Common myeloid progenitor, CD34-positive (primary cell): ENCODE measurements at regions not wholly inside any gene's neighbourhood (a gene's known extent, or its start where the extent isn't known, plus 50 kb on each side); places are given as distances from the start of the nearest gene placed in this dataset.

Source experiments
- CTCF ChIA-PET: fragments of 350-600 bp; sonication (Branson Sonifier 250); formaldehyde crosslinking; loops from one replicate; lab custom pipeline; 2021; ENCODE audit warnings: antibody characterized with exemption; lab: Charles Lee
- POLR2A ChIA-PET: fragments of 350-600 bp; sonication (Branson Sonifier 250); formaldehyde crosslinking; loops from one replicate; lab custom pipeline; 2021; ENCODE audit warnings: antibody characterized with exemption; lab: Charles Lee
- DNase-seq, 3 donors: peaks; one replicate each; pipeline versions ENCODE4 v3.0.0 to v3.0.0-alpha.2; 2013
- H3K27ac ChIP-seq, 2 experiments: 1 replicate in 1 of 2; 2 replicates in 1 of 2; pipeline ENCODE4 v1.7.0; 2013; ENCODE audit warnings: inconsistent platforms in 2 of 2, low read length in 2 of 2, mild to moderate bottlenecking in 2 of 2, low read depth in 1 of 2, moderate library complexity in 1 of 2; ENCODE audit not compliant: severe bottlenecking in 2 of 2, insufficient read depth in 1 of 2, poor library complexity in 1 of 2
- H3K27me3 ChIP-seq, 5 experiments: replicated peaks in 2 of 5; 1 replicate in 3 of 5; 2 replicates in 2 of 5; pipeline versions ENCODE4 v1.6.1 to v1.7.0; 2013; ENCODE audit warnings: low read length in 4 of 5, mild to moderate bottlenecking in 2 of 5, moderate library complexity in 2 of 5, inconsistent platforms in 1 of 5; ENCODE audit not compliant: insufficient read depth in 5 of 5, control insufficient read depth in 4 of 5
- H3K36me3 ChIP-seq, 4 experiments: 1 replicate in 2 of 4; 2 replicates in 2 of 4; pipeline versions ENCODE4 v1.6.1 to v1.7.0; 2013; ENCODE audit warnings: low read length in 3 of 4, control low read depth in 1 of 4, mild to moderate bottlenecking in 1 of 4; ENCODE audit not compliant: control insufficient read depth in 4 of 4, insufficient read depth in 4 of 4
- H3K4me1 ChIP-seq, 4 experiments: 1 replicate in 3 of 4; 2 replicates in 1 of 4; pipeline versions ENCODE4 v1.6.1 to v1.7.1; 2013; ENCODE audit warnings: low read length in 3 of 4, mild to moderate bottlenecking in 3 of 4, control low read depth in 1 of 4, inconsistent platforms in 1 of 4, moderate library complexity in 1 of 4; ENCODE audit not compliant: control insufficient read depth in 4 of 4, insufficient read depth in 4 of 4; ENCODE audit errors: control extremely low read depth in 1 of 4
- H3K4me3 ChIP-seq, 7 experiments: 1 replicate in 4 of 7; 2 replicates in 3 of 7; pipeline versions ENCODE4 v1.5.1 to v1.7.0; 2013; ENCODE audit warnings: mild to moderate bottlenecking in 7 of 7, low read length in 6 of 7, moderate library complexity in 6 of 7, inconsistent platforms in 2 of 7, low read depth in 2 of 7, control low read depth in 1 of 7; ENCODE audit not compliant: insufficient read depth in 4 of 7, control insufficient read depth in 1 of 7; ENCODE audit errors: extremely low read depth in 1 of 7
- H3K9me3 ChIP-seq, 5 experiments: 1 replicate in 4 of 5; 2 replicates in 1 of 5; pipeline versions ENCODE4 v1.6.1 to v1.7.1; 2013; ENCODE audit warnings: low read length in 4 of 5, mild to moderate bottlenecking in 2 of 5, inconsistent platforms in 1 of 5, low read depth in 1 of 5, moderate library complexity in 1 of 5; ENCODE audit not compliant: control insufficient read depth in 4 of 5, insufficient read depth in 2 of 5; ENCODE audit errors: control extremely low read depth in 1 of 5
- WGBS: methylation state at CpG from one replicate; pipeline ENCODE4 v1.1.5; 2013; ENCODE audit not compliant: insufficient coverage; 5-methylcytosine and 5-hydroxymethylcytosine counted together

DNA sequence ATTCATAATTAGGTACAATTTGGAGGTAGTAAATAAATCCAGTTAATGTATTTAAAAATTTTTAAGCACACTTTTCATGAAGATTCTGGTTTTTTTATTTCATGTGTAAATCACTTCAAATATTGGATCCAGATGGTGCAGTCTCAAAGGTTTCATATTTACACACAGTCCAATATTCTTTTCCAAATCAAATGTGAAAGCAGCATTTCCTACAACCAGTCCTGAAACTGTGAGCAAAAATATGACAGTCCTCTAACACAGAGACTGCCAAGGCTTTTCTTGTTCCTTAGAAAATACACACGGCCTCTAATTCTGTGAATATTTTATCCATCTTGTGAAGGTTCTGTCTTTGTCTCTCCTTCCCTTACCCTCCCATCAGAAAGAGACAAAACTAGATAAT is 645.9 kb downstream of the ARL4A start:
- no peaks in the 10 kb centered on the region for H3K4me1 ChIP-seq
- H3K4me3 ChIP-seq: no peak overlapping the region
- H3K27ac ChIP-seq: no peak overlapping the region
- POLR2A ChIA-PET: no interaction called here
- no peaks in the 10 kb centered on the region for H3K36me3 ChIP-seq
- CTCF ChIA-PET: no interaction called here
- H3K9me3 ChIP-seq: no peaks in the 10 kb centered on the region
- DNase-seq: no peak
- no peaks in the 10 kb centered on the region for H3K27me3 ChIP-seq
- no CpG with 5 or more reads among the region's 1 CpG for WGBS

- no peaks in the 10 kb centered on the region for H3K27me3 ChIP-seq
- 86% methylated on average over 1 of the region's 4 CpGs for WGBS
- no peak overlapping the region for H3K4me3 ChIP-seq
- CTCF ChIA-PET: no interaction called here
- H3K27ac ChIP-seq: no peak overlapping the region
- no peaks in the 10 kb centered on the region for H3K4me1 ChIP-seq
- POLR2A ChIA-PET: no interaction called here
- H3K9me3 ChIP-seq: no peaks in the 10 kb centered on the region
- no peak for DNase-seq
- no peaks in the 10 kb centered on the region for H3K36me3 ChIP-seq
These were observed 648.8 kb downstream of the ARL4A start for GRCh38 chr7:13336227-13336626.

DNA sequence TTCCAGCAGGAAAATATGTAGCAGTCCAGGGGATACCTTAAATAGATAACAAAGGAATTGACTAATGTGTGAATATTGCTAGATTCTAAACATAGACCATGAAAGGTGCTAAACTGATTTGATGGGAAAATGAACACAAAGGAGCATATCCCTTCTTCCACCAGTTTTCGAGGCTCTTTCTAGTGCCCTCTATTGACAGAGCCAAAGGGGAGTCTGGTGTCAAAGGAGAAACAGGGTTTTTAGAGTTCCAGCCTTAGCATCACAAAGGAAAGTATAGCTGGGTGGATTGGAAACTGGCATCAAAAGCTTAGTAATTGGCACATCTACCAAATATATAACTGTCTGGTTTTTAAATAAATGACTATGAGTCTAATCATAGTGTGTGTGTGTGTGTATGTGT is 636.8 kb downstream of the ETV1 start:
- H3K27me3 ChIP-seq: no peaks in the 10 kb centered on the region
- ChIA-PET CTCF (no interaction called here), POLR2A (no interaction called here)
- no peaks in the 10 kb centered on the region for H3K36me3 ChIP-seq
- H3K4me1 ChIP-seq: no peaks in the 10 kb centered on the region
- no CpG with 5 or more reads among the region's 1 CpG for WGBS
- no peaks in the 10 kb centered on the region for H3K9me3 ChIP-seq
- no peak overlapping the region for H3K4me3 ChIP-seq
- no peak overlapping the region for H3K27ac ChIP-seq
- DNase-seq: no peak

- POLR2A ChIA-PET: no interaction called here
- no peak overlapping the region for H3K4me3 ChIP-seq
- no peak overlapping the region for H3K27ac ChIP-seq
- no peaks in the 10 kb centered on the region for H3K9me3 ChIP-seq
- H3K36me3 ChIP-seq: no peaks in the 10 kb centered on the region
- no peaks in the 10 kb centered on the region for H3K27me3 ChIP-seq
- WGBS: 95% methylated on average over 9 of the region's 10 CpGs
- no peak for DNase-seq
- CTCF ChIA-PET: no interaction called here
- no peaks in the 10 kb centered on the region for H3K4me1 ChIP-seq
These were observed 629.8 kb downstream of the ETV1 start for GRCh38 chr7:13359656-13360055.

DNA sequence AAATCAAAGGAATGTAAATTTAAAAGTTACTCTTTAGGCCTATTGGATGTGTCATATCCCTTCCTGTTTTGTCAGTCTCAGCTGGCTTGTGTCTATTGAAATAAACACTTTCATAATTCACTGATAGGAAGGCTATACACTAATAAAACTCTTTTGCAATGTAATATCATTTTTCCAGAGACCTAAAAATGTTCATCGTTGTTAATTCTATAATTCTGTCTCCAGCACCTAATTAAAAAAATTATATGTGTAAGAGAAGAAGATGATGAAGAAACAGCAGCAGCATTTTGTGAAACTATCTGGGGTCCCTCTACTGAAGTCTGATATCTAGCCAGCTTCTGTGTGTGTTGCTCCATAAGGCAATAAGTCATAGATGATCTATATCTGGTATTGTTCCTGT is 602.7 kb downstream of the ETV1 start:
- Histone ChIP-seq H3K27me3 (no peaks in the 10 kb centered on the region), H3K4me3 (no peak overlapping the region), H3K27ac (no peak overlapping the region), H3K4me1 (no peaks in the 10 kb centered on the region), H3K9me3 (no peaks in the 10 kb centered on the region), H3K36me3 (no peaks in the 10 kb centered on the region)
- CTCF ChIA-PET: no interaction called here
- no peak for DNase-seq
- POLR2A ChIA-PET: no interaction called here
- WGBS: no CpG with 5 or more reads among the region's 1 CpG

GRCh38 chr7:13407911-13408310 is 581.6 kb downstream of the ETV1 start:
- H3K27me3 ChIP-seq: no peaks in the 10 kb centered on the region
- no peaks in the 10 kb centered on the region for H3K4me1 ChIP-seq
- H3K36me3 ChIP-seq: no peaks in the 10 kb centered on the region
- POLR2A ChIA-PET: no interaction called here
- H3K27ac ChIP-seq: no peak overlapping the region
- H3K4me3 ChIP-seq: no peak overlapping the region
- WGBS: no CpG with 5 or more reads among the region's 2 CpGs
- DNase-seq: no peak
- peaks cover 0 to 1% (median 0%) of the 10 kb centered on the region in 5 experiments for H3K9me3 ChIP-seq
- CTCF ChIA-PET: no interaction called here

GRCh38 chr7:13411151-13411550 is 578.3 kb downstream of the ETV1 start:
- POLR2A ChIA-PET: no interaction called here
- no peak overlapping the region for H3K27ac ChIP-seq
- peaks cover 0 to 1% (median 0%) of the 10 kb centered on the region in 5 experiments for H3K9me3 ChIP-seq
- no peak overlapping the region for H3K4me3 ChIP-seq
- H3K27me3 ChIP-seq: no peaks in the 10 kb centered on the region
- no peaks in the 10 kb centered on the region for H3K4me1 ChIP-seq
- H3K36me3 ChIP-seq: no peaks in the 10 kb centered on the region
- DNase-seq: no peak
- CTCF ChIA-PET: no interaction called here
